H9 (cell line): ENCODE measurements at regions not wholly inside any gene's neighbourhood (a gene's known extent, or its start where the extent isn't known, plus 50 kb on each side); places are given as distances from the start of the nearest gene placed in this dataset.

Experiments
- DNase-seq: peaks from one replicate; pipeline ENCODE4 v3.0.0-alpha.2; 2017
- H2AFZ ChIP-seq: one replicate; pipeline ENCODE4 v1.6.1; 2013; ENCODE audit warnings: mild to moderate bottlenecking, low read length, control low read depth, moderate library complexity
- H2AK5ac ChIP-seq: 2 replicates; pipeline ENCODE4 v1.6.1; 2013; ENCODE audit warnings: low read length, control low read depth, mixed read lengths; ENCODE audit not compliant: insufficient read length
- H2BK120ac ChIP-seq: one replicate; pipeline ENCODE4 v1.6.1; 2013; ENCODE audit warnings: low read depth, mild to moderate bottlenecking, low read length, control low read depth, inconsistent platforms; ENCODE audit not compliant: poor library complexity, severe bottlenecking
- H2BK12ac ChIP-seq: 2 replicates; pipeline ENCODE4 v1.6.1; 2013; ENCODE audit warnings: low read length, control low read depth, mixed read lengths, low read depth; ENCODE audit not compliant: insufficient read length
- H2BK15ac ChIP-seq: 2 replicates; pipeline ENCODE4 v1.6.1; 2013; ENCODE audit warnings: low read depth, low read length, control low read depth
- H2BK20ac ChIP-seq: one replicate; pipeline ENCODE4 v1.6.1; 2013; ENCODE audit warnings: low read depth, mild to moderate bottlenecking, low read length, control low read depth, inconsistent platforms; ENCODE audit not compliant: poor library complexity, severe bottlenecking
- H2BK5ac ChIP-seq: 2 replicates; pipeline ENCODE4 v1.6.1; 2013; ENCODE audit warnings: low read length, control low read depth, mixed read lengths; ENCODE audit not compliant: insufficient read length
- H3K14ac ChIP-seq: 2 replicates; pipeline ENCODE4 v1.6.1; 2013; ENCODE audit warnings: low read length, control low read depth; ENCODE audit not compliant: insufficient read depth
- H3K18ac ChIP-seq: 2 replicates; pipeline ENCODE4 v1.6.1; 2013; ENCODE audit warnings: low read depth, mild to moderate bottlenecking, mixed read lengths, low read length, control low read depth; ENCODE audit not compliant: insufficient read length
- H3K23ac ChIP-seq: 2 replicates; pipeline ENCODE4 v1.6.1; 2013; ENCODE audit warnings: low read length, control low read depth, mixed read lengths, low read depth; ENCODE audit not compliant: insufficient read length
- H3K23me2 ChIP-seq: 2 replicates; pipeline ENCODE4 v1.6.1; 2013; ENCODE audit warnings: low read depth, mild to moderate bottlenecking, mixed read lengths, low read length, control low read depth; ENCODE audit not compliant: insufficient read length, poor library complexity, severe bottlenecking
- H3K27ac ChIP-seq: 2 replicates; pipeline ENCODE4 v1.5.1; 2013; ENCODE audit warnings: low read length, control low read depth, mixed read lengths, low read depth; ENCODE audit not compliant: insufficient read length
- H3K27me3 ChIP-seq: 2 replicates; pipeline ENCODE4 v1.6.1; 2013; ENCODE audit warnings: low read length, control low read depth, inconsistent platforms; ENCODE audit not compliant: insufficient read depth
- H3K4ac ChIP-seq: 2 replicates; pipeline ENCODE4 v1.6.1; 2013; ENCODE audit warnings: low read depth, mild to moderate bottlenecking, control low read depth, inconsistent platforms, low read length, moderate library complexity
- H3K4me1 ChIP-seq: 2 replicates; pipeline ENCODE4 v1.6.1; 2013; ENCODE audit warnings: low read length, control low read depth, inconsistent platforms; ENCODE audit not compliant: insufficient read depth
- H3K4me2 ChIP-seq: 2 replicates; pipeline ENCODE4 v1.6.1; 2013; ENCODE audit warnings: low read length, control low read depth, mixed read lengths; ENCODE audit not compliant: insufficient read length, insufficient read depth
- H3K56ac ChIP-seq: 2 replicates; pipeline ENCODE4 v1.6.1; 2013; ENCODE audit warnings: low read depth, mild to moderate bottlenecking, mixed read lengths, low read length, control low read depth; ENCODE audit not compliant: insufficient read length
- H3K79me1 ChIP-seq: 2 replicates; pipeline ENCODE4 v1.6.1; 2013; ENCODE audit warnings: low read depth, mild to moderate bottlenecking, moderate library complexity, low read length, control low read depth, inconsistent platforms; ENCODE audit not compliant: insufficient read depth, poor library complexity, severe bottlenecking
- H3K79me2 ChIP-seq: 2 replicates; pipeline ENCODE4 v1.6.1; 2013; ENCODE audit warnings: low read length, control low read depth, inconsistent platforms; ENCODE audit not compliant: insufficient read depth
- H3K9ac ChIP-seq: 2 replicates; pipeline ENCODE4 v1.6.1; 2013; ENCODE audit warnings: low read length, control low read depth, mixed read lengths; ENCODE audit not compliant: insufficient read length; ENCODE audit errors: extremely low read depth
- H3K9me3 ChIP-seq: one replicate; pipeline ENCODE4 v1.6.1; 2013; ENCODE audit warnings: low read depth, low read length, inconsistent platforms; ENCODE audit not compliant: control insufficient read depth
- H3T11ph ChIP-seq: one replicate; pipeline ENCODE4 v1.6.1; 2013; ENCODE audit warnings: mild to moderate bottlenecking, low read length, control low read depth, inconsistent platforms
- H4K20me1 ChIP-seq: one replicate; pipeline ENCODE4 v1.6.1; 2013; ENCODE audit not compliant: control insufficient read depth, insufficient read length, insufficient read depth
- H4K5ac ChIP-seq: 2 replicates; pipeline ENCODE4 v1.6.1; 2013; ENCODE audit warnings: low read depth, mild to moderate bottlenecking, mixed read lengths, low read length, control low read depth; ENCODE audit not compliant: insufficient read length
- H4K8ac ChIP-seq: replicated peaks from 2 replicates; pipeline ENCODE4 v1.6.1; 2013; ENCODE audit warnings: low read length, control low read depth, mixed read lengths, low read depth; ENCODE audit not compliant: insufficient read length
- H4K91ac ChIP-seq: 2 replicates; pipeline ENCODE4 v1.6.1; 2013; ENCODE audit warnings: low read depth, mild to moderate bottlenecking, moderate library complexity, mixed read lengths, low read length, control low read depth; ENCODE audit not compliant: insufficient read length
- H3K27ac Mint-ChIP-seq, 3 experiments: 2 replicates in 2 of 3; 3 replicates in 1 of 3; pipeline ENCODE4 v1.8.0; 2020 to 2021; ENCODE audit warnings: mixed read lengths in 3 of 3, mild to moderate bottlenecking in 1 of 3, moderate library complexity in 1 of 3
- H3K27me3 Mint-ChIP-seq: 2 replicates; pipeline ENCODE4 v1.8.0; 2021; ENCODE audit warnings: low read depth, mild to moderate bottlenecking, moderate library complexity, mixed read lengths
- H3K36me3 Mint-ChIP-seq, 3 experiments: 2 replicates in 2 of 3; 3 replicates in 1 of 3; pipeline ENCODE4 v1.8.0; 2020 to 2021; ENCODE audit warnings: low read depth in 3 of 3, mixed read lengths in 3 of 3; ENCODE audit not compliant: insufficient read depth in 1 of 3
- H3K4me1 Mint-ChIP-seq, 2 experiments: 2 replicates each; pipeline ENCODE4 v1.8.0; 2020; ENCODE audit warnings: mixed read lengths in 2 of 2
- H3K4me3 Mint-ChIP-seq, 2 experiments: 2 replicates in 1 of 2; 3 replicates in 1 of 2; pipeline ENCODE4 v1.8.0; 2020 to 2021; ENCODE audit warnings: mild to moderate bottlenecking in 2 of 2, mixed read lengths in 2 of 2, moderate library complexity in 1 of 2
- H3K9me3 Mint-ChIP-seq, 2 experiments: 2 replicates in 1 of 2; 3 replicates in 1 of 2; pipeline ENCODE4 v1.8.0; 2020; ENCODE audit warnings: mild to moderate bottlenecking in 2 of 2, mixed read lengths in 2 of 2, moderate library complexity in 1 of 2
- WGBS: extraction: QIAGEN DNeasy Blood & Tissue Kit; methylation state at CpG from one replicate; pipeline ENCODE4 v1.1.7; 2013; ENCODE audit warnings: missing lambda C conversion rate, low lambda C conversion rate, mixed read lengths; ENCODE audit not compliant: insufficient read length; ENCODE audit errors: extremely low coverage; 5-methylcytosine and 5-hydroxymethylcytosine counted together
- TF ChIP-seq, protein P1 (sequence below): fragments of 200-600 bp; sonication (generic); conservative IDR thresholded peaks from 3 replicates; pipeline ENCODE4 v1.8.0; 2021; ENCODE audit warnings: antibody characterized with exemption, mild to moderate bottlenecking

GRCh38 chr13:39840201-39840600 lies 184.7 kb downstream of the COG6 start:
- H3K9ac ChIP-seq = no peak overlapping the region
- no peak overlapping the region for H2BK12ac ChIP-seq
- H3K27me3 Mint-ChIP-seq = no peaks in the 10 kb centered on the region
- peaks cover 6 to 11% of the 10 kb centered on the region in 2 experiments for H3K4me1 Mint-ChIP-seq
- no peaks in the 10 kb centered on the region for H3K23me2 ChIP-seq
- H4K5ac ChIP-seq = no peak overlapping the region
- no peak overlapping the region for H2BK15ac ChIP-seq
- no peak overlapping the region for H3K27ac Mint-ChIP-seq
- H3K9me3 Mint-ChIP-seq = no peaks in the 10 kb centered on the region
- H3K4me1 ChIP-seq = no peaks in the 10 kb centered on the region; the same call in 1 of the 2 replicates
- H4K8ac ChIP-seq = no peak overlapping the region
- H3K56ac ChIP-seq = no peak overlapping the region
- no peak overlapping the region for H4K91ac ChIP-seq
- H3K4ac ChIP-seq = no peak overlapping the region
- H3K79me2 ChIP-seq = no peaks in the 10 kb centered on the region
- H3K9me3 ChIP-seq = no peaks in the 10 kb centered on the region
- H3K14ac ChIP-seq = no peak overlapping the region
- H3K4me3 Mint-ChIP-seq = no peak overlapping the region
- no peak overlapping the region for H2BK5ac ChIP-seq
- no peak overlapping the region for H3K23ac ChIP-seq
- H2BK120ac ChIP-seq = no peak overlapping the region
- no peaks in the 10 kb centered on the region for H3K79me1 ChIP-seq
- no peak overlapping the region for H2BK20ac ChIP-seq
- DNase-seq = no peak
- no peak overlapping the region for H3T11ph ChIP-seq
- no peak overlapping the region for H3K27ac ChIP-seq
- TF ChIP-seq, protein P1, sequence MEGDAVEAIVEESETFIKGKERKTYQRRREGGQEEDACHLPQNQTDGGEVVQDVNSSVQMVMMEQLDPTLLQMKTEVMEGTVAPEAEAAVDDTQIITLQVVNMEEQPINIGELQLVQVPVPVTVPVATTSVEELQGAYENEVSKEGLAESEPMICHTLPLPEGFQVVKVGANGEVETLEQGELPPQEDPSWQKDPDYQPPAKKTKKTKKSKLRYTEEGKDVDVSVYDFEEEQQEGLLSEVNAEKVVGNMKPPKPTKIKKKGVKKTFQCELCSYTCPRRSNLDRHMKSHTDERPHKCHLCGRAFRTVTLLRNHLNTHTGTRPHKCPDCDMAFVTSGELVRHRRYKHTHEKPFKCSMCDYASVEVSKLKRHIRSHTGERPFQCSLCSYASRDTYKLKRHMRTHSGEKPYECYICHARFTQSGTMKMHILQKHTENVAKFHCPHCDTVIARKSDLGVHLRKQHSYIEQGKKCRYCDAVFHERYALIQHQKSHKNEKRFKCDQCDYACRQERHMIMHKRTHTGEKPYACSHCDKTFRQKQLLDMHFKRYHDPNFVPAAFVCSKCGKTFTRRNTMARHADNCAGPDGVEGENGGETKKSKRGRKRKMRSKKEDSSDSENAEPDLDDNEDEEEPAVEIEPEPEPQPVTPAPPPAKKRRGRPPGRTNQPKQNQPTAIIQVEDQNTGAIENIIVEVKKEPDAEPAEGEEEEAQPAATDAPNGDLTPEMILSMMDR = no peak
- H3K18ac ChIP-seq = no peak overlapping the region
- H4K20me1 ChIP-seq = no peaks in the 10 kb centered on the region
- no peaks in the 10 kb centered on the region for H3K27me3 ChIP-seq
- H3K4me2 ChIP-seq = no peak overlapping the region
- H3K36me3 Mint-ChIP-seq = no peaks in the 10 kb centered on the region
- H2AK5ac ChIP-seq = no peak overlapping the region
- WGBS = no CpG with 5 or more reads among the region's 3 CpGs
- H2AFZ ChIP-seq = no peak overlapping the region
